Epidermal melanocyte (primary cell): ENCODE measurements at regions not wholly inside any gene's neighbourhood (a gene's known extent, or its start where the extent isn't known, plus 50 kb on each side); places are given as distances from the start of the nearest gene placed in this dataset.
"Not testable (repeated sequence)": the region's sequence is repeated elsewhere in the genome, so short reads cannot be mapped to it uniquely, and the experiment has no call there.

Experiments used
- DNase-seq: peaks from one replicate; pipeline ENCODE4 v3.0.0; 2011; ENCODE audit warnings: low spot score; ENCODE audit not compliant: insufficient read length

DNA sequence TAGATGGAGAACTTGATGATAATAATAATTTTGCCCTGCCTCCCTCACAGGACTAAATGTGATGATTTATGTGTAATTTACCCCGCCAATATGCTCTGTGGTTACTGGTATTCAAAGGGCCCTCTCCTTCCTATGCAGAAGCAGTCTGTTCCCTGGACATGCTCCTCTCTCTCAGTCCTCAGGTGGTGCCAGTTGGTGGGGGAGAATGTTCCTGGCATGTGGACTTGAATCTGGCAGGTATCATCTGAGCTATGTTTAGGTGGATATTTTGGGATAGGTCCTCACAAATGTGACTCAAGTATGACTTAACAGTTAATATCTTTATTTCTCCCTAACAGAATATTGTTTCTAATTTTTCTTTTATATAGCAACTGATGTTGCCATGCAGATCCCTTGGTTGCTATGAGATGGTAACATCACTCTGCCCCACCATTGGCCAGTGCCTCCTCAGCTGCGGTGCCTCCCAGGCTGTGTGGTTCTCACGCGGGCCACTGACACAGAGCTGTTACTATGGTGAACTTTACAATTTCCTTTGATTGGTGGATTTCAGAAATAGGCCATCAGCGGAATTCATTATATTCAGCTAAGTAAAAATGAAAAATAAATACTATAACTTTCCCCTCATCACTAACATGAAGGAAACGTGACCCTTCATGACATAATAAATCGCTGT is 106.7 kb upstream of the PELI1 start:
- no peak for DNase-seq

DNA sequence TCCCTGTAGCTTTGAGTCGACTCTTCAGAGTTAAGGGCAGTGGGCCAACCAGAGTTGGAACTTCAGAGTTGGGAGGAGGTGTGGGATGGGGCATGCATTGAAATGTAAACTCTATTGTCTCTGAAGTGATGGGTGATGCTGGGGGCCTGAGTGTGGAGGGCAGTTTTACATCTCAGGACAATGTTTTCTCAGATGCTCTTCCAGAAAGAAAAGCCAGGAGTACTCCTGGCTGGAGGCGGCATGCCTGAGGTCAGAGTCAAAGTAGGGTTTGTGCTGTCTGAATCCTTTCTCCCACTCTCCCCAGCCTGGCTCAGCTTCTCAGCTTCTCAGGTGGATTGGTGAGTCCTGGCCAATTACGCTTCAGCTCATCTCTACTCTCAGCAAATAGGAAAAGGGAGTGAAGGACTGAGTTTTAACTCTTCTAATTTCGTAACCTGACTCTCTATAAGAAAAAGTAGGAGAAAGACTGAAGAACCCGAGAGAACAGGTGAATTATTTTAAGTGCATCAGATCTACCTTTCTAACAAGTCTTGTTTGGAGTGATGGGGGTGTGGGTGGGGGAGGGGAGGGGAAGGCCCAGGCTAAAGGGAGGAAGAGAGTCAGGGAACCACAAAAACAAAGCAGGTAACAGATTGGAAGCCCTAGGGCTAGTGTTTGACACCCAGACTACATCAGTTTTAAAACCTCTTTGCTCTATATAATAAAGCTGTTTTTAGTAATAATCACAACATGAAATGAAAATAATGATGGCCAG is 107.5 kb upstream of the PELI1 start:
- no peak for DNase-seq

DNA sequence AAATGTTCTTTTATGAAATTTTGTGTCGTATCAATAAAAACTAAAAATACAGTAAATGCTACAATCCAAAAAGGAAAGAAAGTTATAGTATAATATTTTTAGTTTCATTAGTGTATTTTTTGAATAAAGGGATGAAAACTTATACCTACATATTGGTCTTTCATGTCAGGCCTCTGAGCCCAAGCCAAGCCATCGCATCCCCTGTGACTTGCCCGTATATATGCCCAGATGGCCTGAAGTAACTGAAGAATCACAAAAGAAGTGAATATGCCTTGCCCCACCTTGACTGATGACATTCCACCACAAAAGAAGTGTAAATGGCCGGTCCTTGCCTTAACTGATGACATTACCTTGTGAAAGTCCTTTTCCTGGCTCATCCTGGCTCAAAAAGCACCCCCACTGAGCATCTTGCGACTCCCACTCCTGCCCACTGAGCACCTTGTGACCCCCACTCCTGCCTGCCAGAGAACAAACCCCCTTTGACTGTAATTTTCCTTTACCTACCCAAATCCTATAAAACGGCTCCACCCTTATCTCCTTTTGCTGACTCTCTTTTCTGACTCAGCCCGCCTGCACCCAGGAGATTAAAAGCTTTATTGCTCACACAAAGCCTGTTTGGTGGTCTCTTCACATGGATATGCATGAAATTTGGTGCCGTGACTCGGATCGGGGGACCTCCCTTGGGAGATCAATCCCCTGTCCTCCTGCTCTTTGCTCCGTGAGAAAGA is 108.2 kb upstream of the PELI1 start:
- DNase-seq: not testable (repeated sequence)

DNA sequence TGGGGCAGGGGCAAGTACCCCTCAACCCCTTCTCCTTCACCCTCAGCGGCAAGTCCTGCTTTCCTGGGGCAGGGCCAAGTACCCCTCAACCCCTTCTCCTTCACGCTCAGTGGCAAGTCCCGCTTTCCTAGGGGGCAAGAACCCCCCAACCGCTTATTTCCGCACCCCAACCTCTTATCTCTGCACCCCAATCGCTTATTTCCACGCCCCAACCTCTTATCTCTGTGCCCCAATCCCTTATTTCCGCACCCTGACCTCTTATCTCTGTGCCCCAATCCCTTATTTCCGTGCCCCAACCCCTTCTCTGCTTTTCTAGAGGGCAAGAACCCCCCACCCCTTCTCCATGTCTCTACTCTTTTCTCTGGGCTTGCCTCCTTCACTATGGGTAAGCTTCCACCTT is 109.2 kb upstream of the PELI1 start:
- not testable (repeated sequence) for DNase-seq

DNA sequence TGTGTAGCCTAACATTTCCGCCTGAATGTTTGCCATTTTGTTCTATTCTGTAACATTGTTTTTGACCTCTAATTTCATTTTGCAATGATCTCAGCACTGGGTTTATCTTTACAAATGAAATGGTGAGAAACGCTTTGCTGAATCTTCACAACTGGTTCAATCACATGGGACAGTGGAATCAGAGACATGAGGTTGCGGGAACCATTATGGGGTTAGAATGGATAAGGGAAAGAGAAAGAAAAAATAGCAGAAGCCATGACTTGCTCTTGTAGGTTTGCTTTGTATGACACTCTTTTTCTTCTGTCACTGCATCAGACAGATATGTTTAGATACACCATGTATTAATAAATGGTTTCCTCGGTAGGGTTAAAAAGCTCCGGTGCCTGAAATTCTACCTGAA is 114.3 kb upstream of the PELI1 start:
- no peak for DNase-seq

DNA sequence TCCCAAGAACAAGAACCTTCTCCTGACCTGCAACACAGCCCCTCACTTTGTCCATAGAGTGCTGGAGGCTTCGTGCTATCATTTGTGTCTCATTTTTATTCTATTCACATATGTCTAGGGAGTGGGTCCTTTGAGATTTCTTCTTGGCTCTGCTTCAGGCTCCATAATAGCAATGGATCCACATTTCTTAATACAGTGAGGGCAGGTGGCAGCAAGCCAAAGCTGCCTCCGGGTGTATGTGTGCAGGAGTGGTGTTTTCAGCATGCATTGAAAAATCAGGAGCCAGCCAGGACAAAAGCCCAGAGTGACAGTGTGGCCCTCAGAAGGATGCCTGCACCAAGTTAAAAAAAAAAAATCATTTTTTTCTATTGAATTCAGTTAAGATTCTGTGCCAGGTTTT is 115.1 kb upstream of the PELI1 start:
- DNase-seq: no peak

DNA sequence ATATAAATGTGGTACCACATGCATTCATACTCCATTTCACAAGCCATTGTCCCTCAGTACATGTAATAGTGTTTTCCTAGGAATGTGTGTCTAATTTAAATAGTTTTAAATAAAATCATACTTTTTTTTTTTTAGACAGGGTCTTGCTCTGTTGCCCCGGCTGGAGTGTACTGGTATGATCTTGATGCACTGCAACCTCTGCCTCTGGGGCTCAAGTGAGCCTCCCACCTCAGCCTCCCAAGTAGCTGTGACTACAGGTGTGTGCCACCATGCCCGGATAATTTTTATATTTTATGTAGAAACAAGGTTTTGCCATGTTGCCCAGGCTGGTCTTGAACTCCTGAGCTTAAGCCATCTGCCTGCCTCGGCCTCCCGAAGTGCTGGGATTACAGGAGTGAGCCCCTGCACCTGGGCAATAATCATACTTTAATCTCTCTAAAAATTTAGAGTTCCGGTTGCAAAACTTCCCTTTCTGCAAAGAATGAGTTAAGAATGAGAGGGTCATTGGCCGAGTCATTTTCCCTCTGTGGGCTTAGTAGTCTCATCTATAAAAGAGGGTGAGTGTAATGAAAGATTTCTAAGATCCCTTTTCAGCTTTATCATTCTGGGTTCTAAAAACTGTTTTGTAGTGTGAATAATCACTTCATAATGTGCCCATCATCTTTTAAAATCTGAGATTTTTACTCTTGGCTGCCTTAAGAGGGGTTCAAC is 116.0 kb upstream of the PELI1 start:
- no peak for DNase-seq

DNA sequence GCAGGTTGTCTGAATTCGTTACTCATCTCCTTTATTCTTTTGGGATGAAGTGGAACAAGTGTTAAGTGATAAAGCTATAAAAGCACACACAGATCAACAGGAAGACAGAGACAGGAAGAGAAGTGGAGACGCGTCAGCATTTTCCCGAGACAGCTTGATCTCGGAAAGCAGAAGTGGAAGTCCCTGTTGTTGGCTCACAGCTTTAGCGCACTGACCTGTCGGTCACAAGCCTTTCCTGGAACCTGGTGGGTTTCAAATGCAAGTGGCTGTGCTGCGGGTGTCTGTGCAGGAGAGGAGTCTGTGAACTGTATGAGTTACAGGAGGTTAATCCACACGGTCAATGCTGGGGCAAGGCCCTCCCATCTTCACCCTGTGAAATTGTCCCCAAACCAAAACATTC is 116.6 kb upstream of the PELI1 start:
- no peak for DNase-seq

DNA sequence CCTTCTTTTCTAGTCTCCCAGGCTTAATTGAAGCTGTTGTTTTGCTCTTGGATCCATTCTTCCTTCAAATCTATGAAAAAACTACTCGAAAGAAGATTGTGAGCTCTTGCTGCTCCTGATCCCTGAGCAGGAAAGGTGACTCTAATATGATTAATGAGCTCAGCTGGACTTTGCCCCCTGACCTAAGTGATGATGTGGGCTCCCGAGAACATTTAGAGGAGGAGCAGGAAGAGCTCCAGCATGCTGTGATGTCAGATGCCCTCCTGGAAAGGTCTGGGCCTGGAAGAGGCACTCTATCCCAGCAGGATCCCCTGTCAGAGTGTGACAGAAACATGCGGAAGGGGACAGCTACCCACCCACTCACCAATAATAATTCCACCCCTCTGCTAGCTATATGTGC is 117.9 kb upstream of the PELI1 start:
- no peak for DNase-seq

DNA sequence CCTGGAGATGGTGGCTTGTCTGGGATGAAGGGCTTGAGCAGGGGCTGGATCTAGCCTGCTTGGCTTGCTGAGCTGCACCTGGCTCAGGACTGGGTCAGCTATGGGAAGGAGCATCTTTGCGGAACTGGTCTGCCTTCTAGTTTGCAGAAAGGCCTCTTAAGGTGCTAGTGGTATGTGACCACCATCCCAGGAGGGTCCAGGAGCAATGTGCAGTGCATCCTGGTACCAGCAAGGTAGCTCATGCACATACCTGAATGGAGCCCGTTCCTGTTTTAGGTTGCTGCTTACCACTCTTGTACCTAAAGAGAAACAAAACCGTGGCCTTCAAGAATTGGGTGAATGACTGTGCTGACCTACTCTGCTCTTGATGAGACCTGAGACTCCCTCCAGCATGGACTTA is 118.6 kb upstream of the PELI1 start:
- no peak for DNase-seq

DNA sequence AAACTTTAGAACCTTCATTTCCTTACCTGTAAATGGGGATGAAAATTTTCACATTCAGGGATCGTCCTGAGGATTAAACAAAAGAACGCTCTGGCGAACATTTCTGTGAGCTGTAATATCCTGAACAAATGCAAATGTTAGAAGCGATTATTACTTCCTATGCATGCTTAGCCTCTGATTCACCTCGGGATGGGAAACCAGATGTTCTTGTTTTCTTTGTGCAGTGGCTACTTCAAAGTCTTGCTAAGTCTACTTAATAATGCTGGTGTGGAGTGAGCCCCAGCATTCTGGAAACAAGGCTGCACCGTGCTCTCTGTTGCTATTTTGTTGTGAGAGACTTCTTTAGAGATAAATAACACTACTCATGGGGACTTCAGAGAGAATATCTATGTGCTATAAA is 119.1 kb upstream of the PELI1 start:
- DNase-seq: no peak

DNA sequence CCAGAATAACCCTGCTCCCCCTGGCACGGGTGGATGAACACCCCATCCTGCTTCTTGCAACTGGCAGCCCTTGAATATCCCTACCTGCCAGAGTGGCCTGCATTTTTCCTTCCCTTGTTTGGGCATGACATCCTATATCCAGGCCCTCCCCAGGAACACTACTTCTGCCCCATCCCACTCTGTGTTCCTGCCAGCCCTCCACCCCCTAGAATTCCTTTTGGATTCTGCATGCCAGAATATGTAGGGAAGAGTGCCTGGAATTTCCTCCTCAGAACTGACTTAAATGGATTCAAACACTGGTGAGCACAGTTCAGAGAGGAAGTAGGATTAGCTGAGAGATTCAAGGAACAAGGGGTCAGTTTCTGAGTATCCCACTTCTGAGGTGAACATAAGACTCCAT is 123.5 kb upstream of the PELI1 start:
- no peak for DNase-seq

DNA sequence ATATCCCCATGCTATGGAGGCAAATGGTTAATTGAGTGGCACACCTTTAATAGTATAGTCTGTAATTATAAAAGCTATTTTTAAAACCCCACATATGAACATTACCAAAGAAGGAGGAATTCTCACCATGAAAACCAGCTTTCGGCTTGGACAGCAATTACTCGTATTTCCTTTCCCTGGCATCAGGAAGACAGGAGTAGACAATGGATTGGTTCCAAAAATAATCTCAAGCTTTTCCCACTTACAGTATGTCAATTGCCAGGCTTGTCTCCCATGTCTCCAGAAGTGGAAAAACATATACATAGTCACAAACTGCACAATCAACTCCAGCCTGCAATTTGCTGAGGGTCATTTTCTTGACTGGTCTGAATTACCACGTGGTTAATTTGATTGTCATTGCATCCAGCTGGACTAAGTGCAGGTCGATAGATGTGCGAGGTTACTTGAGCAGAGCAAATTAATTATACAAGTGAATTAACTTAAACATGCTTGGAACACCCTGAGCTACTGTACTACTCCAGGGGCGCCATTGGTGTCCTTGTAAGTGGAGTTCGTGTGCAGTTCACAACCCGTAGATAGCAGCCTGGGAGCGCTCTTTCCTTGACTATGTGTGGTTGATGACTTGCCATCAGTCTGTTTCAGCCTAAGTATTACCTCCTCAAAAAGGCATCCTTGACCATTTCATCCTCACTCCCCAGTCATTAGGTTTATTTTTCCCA is 124.3 kb upstream of the PELI1 start:
- DNase-seq: no peak

DNA sequence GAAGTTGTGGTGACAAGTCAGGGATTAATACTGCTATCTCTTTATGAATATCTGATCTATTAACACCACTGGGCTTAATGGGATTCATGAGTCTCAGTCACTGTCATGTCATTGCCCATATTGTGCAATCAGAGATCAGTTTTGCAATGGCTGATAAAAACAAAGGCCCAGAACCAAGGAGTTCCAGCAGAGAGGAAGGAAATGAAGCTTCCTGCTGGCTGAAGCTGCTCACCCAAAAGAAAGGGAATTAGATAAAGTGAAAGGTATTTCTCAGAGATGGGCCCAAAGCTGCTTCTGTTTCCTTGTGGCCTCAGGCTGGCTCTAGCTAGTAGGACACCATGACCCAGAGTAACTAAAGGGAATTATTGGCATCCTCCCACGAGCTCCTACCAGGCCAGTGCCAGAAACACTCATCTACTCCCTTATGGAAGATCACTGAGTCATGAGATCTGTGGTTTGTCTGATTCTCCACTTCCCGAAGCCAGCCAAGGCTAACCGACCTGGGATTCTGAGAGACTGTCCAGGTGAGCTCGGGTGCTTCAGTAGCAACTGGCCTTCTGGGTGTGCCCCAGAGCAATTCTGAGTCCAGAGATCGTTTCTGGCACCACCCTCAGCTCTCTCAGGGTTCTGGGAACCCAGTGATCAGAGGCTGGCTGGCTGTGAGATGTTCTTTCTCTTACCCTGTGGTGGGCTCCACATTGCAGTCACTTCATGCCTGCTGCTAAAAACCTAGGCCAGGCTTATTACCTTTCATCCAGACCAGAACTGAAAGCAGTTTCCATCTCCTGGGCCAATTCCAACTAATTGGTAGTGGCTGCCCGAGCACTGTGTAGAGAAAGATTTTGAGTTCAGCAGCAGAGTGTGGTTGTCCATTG is 129.5 kb upstream of the PELI1 start:
- peak; percentile 31 for DNase-seq

DNA sequence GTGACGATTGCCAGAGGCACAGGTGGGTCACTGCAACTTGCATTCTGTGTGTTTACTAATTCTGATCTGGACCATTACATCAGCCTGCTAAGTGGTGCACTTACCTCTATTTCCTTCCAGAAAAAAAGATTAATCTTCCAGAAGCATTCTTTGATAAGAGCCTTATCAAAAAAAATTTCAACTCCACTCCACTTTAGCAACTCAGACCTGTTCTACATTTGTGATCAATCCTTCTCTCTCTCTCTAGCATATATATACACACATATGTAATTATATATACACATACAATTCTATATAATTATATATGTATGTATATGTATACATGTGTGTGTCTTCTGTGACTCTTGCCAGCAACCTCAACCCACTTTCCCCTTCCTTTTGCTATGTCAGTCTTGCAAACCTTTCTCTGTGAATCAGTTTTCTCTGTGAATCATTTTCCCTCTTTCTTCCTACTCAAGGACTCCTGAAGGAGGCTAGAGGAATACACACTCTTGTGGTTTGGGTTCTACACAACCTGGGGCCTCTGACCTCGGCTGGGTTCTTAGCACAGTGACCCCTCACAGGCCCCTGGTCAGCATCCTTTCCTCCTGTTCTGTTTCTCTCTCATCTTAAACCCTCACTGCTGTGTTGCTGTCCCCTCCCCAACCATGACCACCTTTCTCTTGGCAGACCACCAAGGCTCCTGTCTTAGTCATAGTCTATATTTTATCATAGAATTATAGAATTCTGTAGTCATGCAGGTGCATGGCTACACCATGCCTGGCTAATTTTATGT is 130.4 kb upstream of the PELI1 start:
- DNase-seq: no peak

DNA sequence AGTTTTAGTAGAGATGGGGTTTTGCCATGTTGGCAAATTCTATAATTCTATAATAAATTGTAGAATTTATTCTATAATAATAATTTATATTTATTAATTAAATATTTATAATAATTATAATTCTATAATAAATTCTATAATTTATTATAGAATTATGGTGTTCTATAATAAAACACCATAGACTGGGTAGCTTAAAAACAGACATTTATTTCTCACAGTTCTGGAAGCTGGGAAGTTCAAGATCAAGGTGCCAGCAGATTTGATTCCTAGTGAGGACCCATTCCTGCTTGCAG is 130.9 kb upstream of the PELI1 start:
- DNase-seq: no peak

DNA sequence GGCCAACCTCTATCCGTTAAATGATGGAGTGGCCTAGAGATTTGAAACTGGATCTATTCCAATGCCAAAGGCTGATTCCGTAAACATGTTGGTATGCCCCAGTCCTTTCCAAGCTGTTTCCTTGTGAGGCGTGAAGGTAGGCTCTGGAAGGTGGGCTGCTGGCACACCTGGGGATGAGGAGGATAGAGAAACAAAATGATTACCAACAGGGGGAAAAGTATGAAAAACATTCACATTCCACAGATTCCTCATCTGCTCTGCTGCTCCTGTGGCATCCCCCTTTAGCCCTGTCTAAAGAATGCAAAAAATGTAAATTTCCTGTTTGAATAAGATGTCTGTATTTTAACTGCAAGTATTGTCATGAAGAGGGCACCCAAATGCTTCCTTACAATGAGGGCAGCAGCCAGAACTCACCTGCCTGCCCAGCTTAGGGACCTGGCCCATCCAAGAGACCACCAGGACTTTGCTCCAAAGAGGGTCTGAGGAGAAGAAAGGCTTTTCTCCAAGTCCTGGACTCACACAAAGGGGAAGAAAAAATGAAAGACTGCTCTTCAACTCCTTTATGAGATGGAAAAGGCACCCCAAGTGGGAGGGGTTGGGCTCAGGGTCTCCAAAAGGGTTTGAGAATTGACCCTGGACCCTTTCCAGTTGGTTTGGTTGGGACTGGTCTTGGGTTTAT is 132.3 kb upstream of the PELI1 start:
- DNase-seq: peak; percentile 25

DNA sequence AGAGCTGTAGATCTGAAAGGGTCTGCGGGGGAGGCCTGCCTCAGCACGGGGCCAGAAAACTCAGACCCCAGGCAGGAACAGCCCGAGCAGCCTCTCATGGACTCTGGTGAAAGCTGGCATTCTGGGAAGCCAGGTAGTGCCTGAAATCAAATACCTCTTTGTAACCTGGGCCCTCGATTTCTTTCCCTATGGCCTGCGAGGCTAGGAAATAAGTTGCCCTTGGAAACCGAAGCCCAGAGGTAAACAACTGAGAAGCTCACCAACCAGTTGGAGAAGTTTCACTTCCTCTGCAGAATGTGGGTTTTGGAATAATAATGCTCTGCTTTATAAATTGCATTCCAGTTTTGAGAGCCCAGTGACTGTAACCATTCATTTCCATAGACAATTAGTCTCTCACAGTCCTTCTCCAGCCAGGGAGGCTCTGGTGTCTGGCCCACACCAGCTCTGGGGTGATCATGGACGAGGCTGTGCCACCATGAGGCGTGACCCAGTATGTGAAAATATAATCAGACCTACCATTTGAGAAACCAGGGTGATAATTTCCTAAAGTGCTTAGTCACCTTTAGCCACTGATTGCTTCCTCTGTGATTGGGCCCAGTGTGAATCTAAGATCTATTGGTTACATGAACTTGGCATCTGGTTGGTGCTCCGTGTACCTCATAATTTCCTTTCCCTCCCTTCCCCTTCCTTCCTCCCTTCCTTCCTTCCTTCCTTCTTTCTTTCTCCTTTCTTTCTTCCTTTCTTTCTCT is 133.1 kb upstream of the PELI1 start:
- peak; percentile 79 for DNase-seq
